BLaER1 treated with 17β-estradiol and CSF1 and Interleukin-3, amounts not matched to agents 10 nM and 100 nM (cell line): ENCODE measurements at regions not wholly inside any gene's neighbourhood (a gene's known extent, or its start where the extent isn't known, plus 50 kb on each side); places are given as distances from the start of the nearest gene placed in this dataset.

Source experiments
- H3K27ac ChIP-seq, 11 experiments: shearing (Covaris generic); formaldehyde crosslinking; 2 replicates each; pipeline ENCODE4 v1.8.1; 2022
- H3K27me3 ChIP-seq, 11 experiments: shearing (Covaris generic); formaldehyde crosslinking; 2 replicates each; pipeline ENCODE4 v1.8.1; 2022
- H3K36me3 ChIP-seq, 11 experiments: shearing (Covaris generic); formaldehyde crosslinking; 2 replicates each; pipeline ENCODE4 v1.8.1; 2022
- H3K4me1 ChIP-seq, 10 experiments: shearing (Covaris generic); formaldehyde crosslinking; 2 replicates each; pipeline ENCODE4 v1.8.1; 2022
- H3K4me2 ChIP-seq, 11 experiments: shearing (Covaris generic); formaldehyde crosslinking; 2 replicates each; pipeline ENCODE4 v1.8.1; 2022
- H3K4me3 ChIP-seq, 10 experiments: shearing (Covaris generic); formaldehyde crosslinking; 2 replicates each; pipeline ENCODE4 v1.8.1; 2022
- H3K9ac ChIP-seq, 11 experiments: shearing (Covaris generic); formaldehyde crosslinking; 2 replicates each; pipeline ENCODE4 v1.8.1; 2022
- H3K9me3 ChIP-seq, 11 experiments: shearing (Covaris generic); formaldehyde crosslinking; replicated peaks in 1 of 11; 2 replicates each; pipeline ENCODE4 v1.8.1; 2022
- H4K20me1 ChIP-seq, 11 experiments: shearing (Covaris generic); formaldehyde crosslinking; 2 replicates each; pipeline ENCODE4 v1.8.1; 2022
- Cebpa-rat ChIP-seq, 11 experiments: shearing (Covaris generic); IDR thresholded peaks; 2 replicates each; pipeline ENCODE4 v1.8.1; 2022

GRCh38 chr5:164210491-164210890, 705.1 kb downstream of the MAT2B start:
- H3K4me3 ChIP-seq = no peak overlapping the region

GRCh38 chr5:164214698-164215097, 709.3 kb downstream of the MAT2B start:
- H4K20me1 ChIP-seq = no peaks in the 10 kb centered on the region
- no peaks in the 10 kb centered on the region for H3K36me3 ChIP-seq
- H3K4me3 ChIP-seq = no peak overlapping the region
- no peak overlapping the region for H3K9ac ChIP-seq
- H3K4me2 ChIP-seq = no peak overlapping the region
- H3K4me1 ChIP-seq = no peaks in the 10 kb centered on the region
- H3K27me3 ChIP-seq = no peaks in the 10 kb centered on the region
- H3K9me3 ChIP-seq = peaks cover 0 to 6% (median 0%) of the 10 kb centered on the region in 11 experiments; a peak in 4 of 22 replicates
- no peak overlapping the region for H3K27ac ChIP-seq
- TF ChIP-seq Cebpa-rat (IDR thresholded peaks at IDR 0.05) = no peak

More at GRCh38 chr5:164210491-164210890, 705.1 kb downstream of the MAT2B start:
- TF ChIP-seq Cebpa-rat (IDR thresholded peaks at IDR 0.05) = no peak
- H3K4me1 ChIP-seq = no peaks in the 10 kb centered on the region
- H3K4me2 ChIP-seq = no peak overlapping the region
- no peaks in the 10 kb centered on the region for H4K20me1 ChIP-seq
- H3K9me3 ChIP-seq = no peaks in the 10 kb centered on the region
- H3K27ac ChIP-seq = no peak overlapping the region
- no peaks in the 10 kb centered on the region for H3K36me3 ChIP-seq
- H3K27me3 ChIP-seq = no peaks in the 10 kb centered on the region
- no peak overlapping the region for H3K9ac ChIP-seq

- Histone ChIP-seq H3K4me3 (no peak overlapping the region), H3K4me1 (no peaks in the 10 kb centered on the region), H3K36me3 (no peaks in the 10 kb centered on the region), H3K27me3 (no peaks in the 10 kb centered on the region), H3K9ac (no peak overlapping the region), H4K20me1 (no peaks in the 10 kb centered on the region), H3K4me2 (no peak overlapping the region), H3K9me3 (peaks cover 0 to 6% (median 0%) of the 10 kb centered on the region in 11 experiments; a peak in 4 of 22 replicates), H3K27ac (no peak overlapping the region)
- no peak for TF ChIP-seq Cebpa-rat (IDR thresholded peaks at IDR 0.05)
Observed at GRCh38 chr5:164217464-164217863, 712.0 kb downstream of the MAT2B start.

- Histone ChIP-seq H3K9ac (no peak overlapping the region), H3K27me3 (no peaks in the 10 kb centered on the region), H3K4me2 (no peak overlapping the region), H3K36me3 (no peaks in the 10 kb centered on the region), H3K4me1 (no peaks in the 10 kb centered on the region), H4K20me1 (no peaks in the 10 kb centered on the region), H3K9me3 (peaks cover 0 to 6% (median 0%) of the 10 kb centered on the region in 11 experiments; a peak in 4 of 22 replicates), H3K4me3 (no peak overlapping the region), H3K27ac (no peak overlapping the region)
- no peak for TF ChIP-seq Cebpa-rat (IDR thresholded peaks at IDR 0.05)
Observed at GRCh38 chr5:164220522-164220921, 715.1 kb downstream of the MAT2B start.

- no peaks in the 10 kb centered on the region for H3K27me3 ChIP-seq
- peaks cover 10 to 15% (median 12%) of the 10 kb centered on the region in 11 experiments; a peak in 21 of 22 replicates for H3K9me3 ChIP-seq
- no peaks in the 10 kb centered on the region for H3K36me3 ChIP-seq
- TF ChIP-seq Cebpa-rat (IDR thresholded peaks at IDR 0.05) = no peak
- no peak overlapping the region for H3K4me2 ChIP-seq
- H3K27ac ChIP-seq = no peak overlapping the region
- H3K4me3 ChIP-seq = no peak overlapping the region
- H3K4me1 ChIP-seq = no peaks in the 10 kb centered on the region
- H4K20me1 ChIP-seq = no peaks in the 10 kb centered on the region
- no peak overlapping the region for H3K9ac ChIP-seq
Observed at GRCh38 chr5:164224236-164224635, 718.8 kb downstream of the MAT2B start.

- H3K9ac ChIP-seq = no peak overlapping the region
- no peaks in the 10 kb centered on the region for H3K36me3 ChIP-seq
- no peak for TF ChIP-seq Cebpa-rat (IDR thresholded peaks at IDR 0.05)
- H4K20me1 ChIP-seq = no peaks in the 10 kb centered on the region
- H3K4me3 ChIP-seq = no peak overlapping the region
- no peaks in the 10 kb centered on the region for H3K4me1 ChIP-seq
- peaks cover 10 to 17% (median 12%) of the 10 kb centered on the region in 11 experiments; a peak in 21 of 22 replicates for H3K9me3 ChIP-seq
- no peaks in the 10 kb centered on the region for H3K27me3 ChIP-seq
- no peak overlapping the region for H3K27ac ChIP-seq
- H3K4me2 ChIP-seq = no peak overlapping the region
Observed at GRCh38 chr5:164224772-164225171, 719.4 kb downstream of the MAT2B start.

GRCh38 chr5:164230341-164230740, 724.9 kb downstream of the MAT2B start:
- Histone ChIP-seq H3K9ac (no peak overlapping the region), H3K27ac (no peak overlapping the region), H3K36me3 (no peaks in the 10 kb centered on the region), H3K9me3 (peaks cover 10 to 17% (median 12%) of the 10 kb centered on the region in 11 experiments; a peak in 21 of 22 replicates), H3K4me2 (no peak overlapping the region), H3K4me1 (peaks cover 5 to 25% (median 18%) of the 10 kb centered on the region in 10 experiments), H3K27me3 (no peaks in the 10 kb centered on the region), H3K4me3 (no peak overlapping the region), H4K20me1 (no peaks in the 10 kb centered on the region)
- TF ChIP-seq Cebpa-rat (IDR thresholded peaks at IDR 0.05) = no peak

- Histone ChIP-seq H3K36me3 (no peaks in the 10 kb centered on the region), H3K27ac (no peak overlapping the region; a peak in 2 of 22 replicates), H3K27me3 (no peaks in the 10 kb centered on the region), H3K4me3 (no peak overlapping the region), H3K4me2 (peak overlapping the region in 9 of 11 experiments; percentile 16 to 79 (median 72); a peak in 18 of 22 replicates), H3K9ac (no peak overlapping the region), H4K20me1 (no peaks in the 10 kb centered on the region), H3K9me3 (peaks cover 3 to 9% (median 4%) of the 10 kb centered on the region in 11 experiments; a peak in 21 of 22 replicates), H3K4me1 (peaks cover 15 to 36% (median 30%) of the 10 kb centered on the region in 10 experiments)
- TF ChIP-seq Cebpa-rat (IDR thresholded peaks at IDR 0.05) = no peak
Observed at GRCh38 chr5:164233791-164234190, 728.4 kb downstream of the MAT2B start.

GRCh38 chr5:164234321-164234720, 728.9 kb downstream of the MAT2B start:
- no peak overlapping the region for H3K9ac ChIP-seq
- H3K27ac ChIP-seq = peak overlapping the region in 3 of 11 experiments; percentile 38 to 65 (median 55); a peak in 6 of 22 replicates
- H3K4me3 ChIP-seq = no peak overlapping the region
- no peaks in the 10 kb centered on the region for H3K36me3 ChIP-seq
- no peaks in the 10 kb centered on the region for H3K27me3 ChIP-seq
- H4K20me1 ChIP-seq = no peaks in the 10 kb centered on the region
- H3K4me1 ChIP-seq = peaks cover 15 to 36% (median 30%) of the 10 kb centered on the region in 10 experiments
- TF ChIP-seq Cebpa-rat (IDR thresholded peaks at IDR 0.05) = no peak
- peaks cover 0 to 5% (median 0%) of the 10 kb centered on the region in 11 experiments; a peak in 2 of 22 replicates for H3K9me3 ChIP-seq
- H3K4me2 ChIP-seq = peak overlapping the region in 9 of 11 experiments; percentile 16 to 79 (median 72); a peak in 17 of 22 replicates
